ENCODE measurements at regions not wholly inside any gene's neighbourhood (a gene's known extent, or its start where the extent isn't known, plus 50 kb on each side); places are given as distances from the start of the nearest gene placed in this dataset.

DNA sequence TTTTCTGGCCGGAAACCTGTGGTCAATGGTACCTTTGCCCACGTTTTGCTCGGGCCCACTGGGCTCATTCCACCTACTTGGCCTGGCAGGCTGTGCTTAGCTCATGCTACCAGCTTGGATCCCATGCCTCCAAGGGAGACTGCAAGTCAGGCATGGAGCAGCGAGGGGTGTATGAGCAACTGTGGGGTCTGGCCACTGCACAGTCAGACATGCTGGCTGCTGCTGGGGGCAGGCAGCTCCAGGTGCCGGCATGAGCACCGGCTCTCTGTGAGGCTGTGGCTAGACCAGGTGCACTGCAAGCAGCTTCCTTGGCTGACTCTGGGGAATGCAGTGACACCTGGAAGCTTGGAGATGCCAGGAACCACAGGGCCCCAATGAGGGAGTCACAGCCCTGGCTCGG, 161.1 kb upstream of the DUSP10 start:
- intact Hi-C loops (cut with DNase I): no loop called here
- DNase-seq (ENCODE audit: low spot score) (no peak), ATAC-seq (no peak)

DNA sequence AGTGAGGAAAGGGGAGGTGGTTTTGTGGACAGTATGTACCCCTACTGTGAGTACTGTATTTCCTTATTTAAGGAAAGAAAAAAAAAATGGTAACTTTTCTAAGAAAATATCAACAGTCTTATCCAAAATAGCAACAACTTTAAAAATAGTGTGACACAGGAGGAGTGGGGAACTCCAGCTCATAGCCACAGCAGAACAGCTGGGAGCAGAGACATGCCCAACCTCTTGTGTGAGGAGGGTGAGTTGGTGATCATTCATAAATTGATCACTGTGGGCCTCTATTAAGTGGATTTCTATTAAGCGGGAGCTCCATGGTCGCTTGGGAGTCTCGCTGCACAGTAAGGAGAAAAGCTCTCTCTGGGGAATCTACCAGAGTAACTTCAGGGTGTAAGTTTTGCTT, 158.8 kb upstream of the DUSP10 start:
- ATAC-seq: no peak
- intact Hi-C loops (cut with DNase I): no loop called here
- no peak for DNase-seq (ENCODE audit: low spot score)

DNA sequence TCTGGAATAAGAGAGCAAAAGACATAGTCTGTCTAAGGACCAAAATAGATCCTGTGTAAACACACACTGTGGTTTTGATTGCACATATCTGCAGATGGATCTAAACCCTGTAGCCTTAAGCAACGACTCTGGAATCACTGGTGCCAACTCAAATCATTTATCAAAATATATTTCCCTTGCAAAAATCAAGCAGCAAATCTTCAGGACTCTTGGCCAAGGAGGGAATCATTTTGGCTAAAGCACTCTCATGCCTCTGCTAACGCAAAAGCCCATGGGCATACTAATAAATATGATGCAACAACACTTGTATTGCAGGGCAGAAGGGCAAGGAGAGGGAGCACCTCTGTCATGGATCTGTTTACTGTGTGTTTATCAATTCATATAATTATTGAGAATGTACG, 155.4 kb upstream of the DUSP10 start:
- ATAC-seq (peak; percentile 87), DNase-seq (ENCODE audit: low spot score) (no peak)
- intact Hi-C loops (cut with DNase I): no loop called here

DNA sequence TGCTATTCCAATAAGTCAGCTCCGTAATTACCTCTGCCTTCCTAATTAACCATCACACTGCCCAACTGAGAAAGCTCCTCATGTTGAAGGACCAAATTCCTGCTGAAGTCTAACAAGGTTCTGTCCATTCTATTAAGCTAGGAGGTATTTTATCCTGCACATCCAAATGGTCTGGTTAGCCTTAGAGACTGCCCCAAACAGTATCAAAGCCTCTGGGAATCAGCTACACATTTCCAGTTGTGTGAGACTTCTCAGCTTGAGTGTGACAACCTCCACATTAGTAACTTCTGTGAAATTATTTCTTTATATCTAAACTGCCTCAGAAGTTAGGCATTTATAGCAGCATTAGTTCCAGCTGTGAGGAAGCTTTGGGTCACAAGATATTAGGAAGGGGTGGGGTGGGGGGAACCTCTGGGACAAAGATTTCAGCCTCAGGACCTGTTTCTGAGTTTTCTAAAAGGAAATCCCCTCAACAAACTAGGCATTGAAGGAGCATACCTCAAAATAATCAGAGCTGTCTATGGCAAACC, 150.5 kb upstream of the DUSP10 start:
- intact Hi-C loops (cut with DNase I): no loop called here
- no peak for DNase-seq (ENCODE audit: low spot score)
- ATAC-seq: no peak

DNA sequence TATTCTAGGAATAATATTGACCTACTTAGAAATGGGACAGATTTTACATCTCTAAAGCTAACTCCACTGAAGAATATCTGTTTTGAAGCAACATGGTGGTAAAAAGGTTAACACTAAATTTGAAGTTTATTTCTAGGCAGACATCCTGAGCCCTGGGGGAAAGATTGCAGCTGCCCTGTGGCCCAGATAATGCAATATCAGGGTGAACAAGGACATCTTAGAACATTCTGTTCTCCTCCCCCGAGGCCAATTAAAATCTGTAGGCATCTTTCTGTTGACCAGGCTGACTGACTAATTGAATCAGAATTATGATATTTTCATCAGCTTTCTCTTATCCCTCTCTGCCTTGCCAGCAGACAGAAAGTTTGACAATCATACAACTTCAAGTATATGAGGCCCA, 149.8 kb upstream of the DUSP10 start:
- DNase-seq (ENCODE audit: low spot score) (no peak), ATAC-seq (peak; percentile 80)
- intact Hi-C loops (cut with DNase I): no loop called here

DNA sequence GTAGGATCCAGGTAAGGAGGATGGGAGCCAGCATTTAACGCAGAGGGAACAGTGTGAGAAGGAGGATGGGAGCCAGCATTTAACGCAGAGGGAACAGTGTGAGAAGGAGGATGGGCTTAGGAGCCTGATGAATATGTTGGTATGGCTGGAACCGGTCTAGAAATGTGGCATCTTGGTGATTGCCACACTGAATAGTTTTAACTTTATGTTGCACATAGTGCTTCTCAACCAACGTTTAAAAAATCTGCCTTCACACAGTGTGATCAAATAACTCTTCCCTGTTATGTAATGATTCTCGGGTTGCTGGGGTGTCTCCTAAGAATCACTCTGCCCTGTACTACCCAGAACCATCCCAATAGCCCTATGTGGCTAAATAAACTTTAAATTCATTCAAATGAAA, 146.9 kb upstream of the DUSP10 start:
- DNase-seq (ENCODE audit: low spot score) (no peak), ATAC-seq (no peak)
- intact Hi-C loops (cut with DNase I): no loop called here

DNA sequence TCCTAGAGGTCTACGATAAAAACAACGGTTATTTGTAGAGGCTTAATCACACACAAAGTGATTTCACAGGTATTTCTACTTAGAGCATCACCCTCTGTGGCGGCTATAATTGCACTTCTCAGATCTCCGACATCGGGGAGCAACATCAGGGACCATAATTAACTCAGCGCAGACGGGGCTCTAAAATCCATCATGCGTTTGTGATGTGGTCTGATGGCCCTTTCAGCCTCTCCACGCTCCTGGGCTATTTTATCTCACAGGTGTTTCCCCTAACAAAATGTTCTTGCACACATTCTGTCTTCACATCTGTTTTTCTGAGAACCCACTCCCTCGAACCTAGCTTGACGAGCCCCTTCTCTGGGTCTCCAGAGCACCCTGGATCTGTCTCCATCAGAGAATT, 146.3 kb upstream of the DUSP10 start:
- no peak for ATAC-seq
- intact Hi-C loops (cut with DNase I): no loop called here
- DNase-seq (ENCODE audit: low spot score): no peak

DNA sequence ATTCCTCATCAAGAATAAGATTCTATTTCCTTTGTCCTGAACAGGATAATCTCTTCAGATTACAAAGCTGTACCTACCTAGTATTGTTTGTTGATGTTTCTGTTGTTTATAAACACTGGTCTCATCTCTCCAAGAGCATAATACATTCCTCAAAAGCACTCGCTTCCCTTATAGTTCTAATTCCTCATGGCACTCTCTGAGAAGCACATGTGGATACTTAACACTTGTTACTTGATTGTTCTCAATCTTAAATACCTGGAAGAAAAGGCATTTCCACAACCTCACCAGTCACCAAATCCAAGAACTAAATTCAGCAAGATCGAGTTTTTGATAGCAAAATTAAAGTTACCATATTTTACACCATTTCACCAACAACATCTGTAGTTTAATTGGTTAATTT, 145.9 kb upstream of the DUSP10 start:
- no peak for DNase-seq (ENCODE audit: low spot score)
- intact Hi-C loops (cut with DNase I): no loop called here
- ATAC-seq: no peak

DNA sequence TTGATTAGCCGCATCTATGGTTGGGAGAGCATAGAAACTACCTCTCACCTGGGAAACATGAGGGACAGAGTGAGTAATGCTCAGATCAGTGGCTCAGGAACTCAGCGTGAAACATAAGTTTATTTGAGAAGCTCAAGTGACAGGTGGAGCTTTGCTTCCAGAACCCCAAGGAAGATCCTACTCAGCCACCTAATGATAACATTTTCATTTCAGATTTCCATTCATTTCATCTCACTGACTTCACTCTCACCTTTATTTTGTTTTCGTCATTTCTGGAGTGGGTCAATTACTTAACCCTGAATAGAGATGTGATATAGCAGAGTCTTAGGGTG, 145.5 kb upstream of the DUSP10 start:
- intact Hi-C loops (cut with DNase I): no loop called here
- ATAC-seq: no peak

DNA sequence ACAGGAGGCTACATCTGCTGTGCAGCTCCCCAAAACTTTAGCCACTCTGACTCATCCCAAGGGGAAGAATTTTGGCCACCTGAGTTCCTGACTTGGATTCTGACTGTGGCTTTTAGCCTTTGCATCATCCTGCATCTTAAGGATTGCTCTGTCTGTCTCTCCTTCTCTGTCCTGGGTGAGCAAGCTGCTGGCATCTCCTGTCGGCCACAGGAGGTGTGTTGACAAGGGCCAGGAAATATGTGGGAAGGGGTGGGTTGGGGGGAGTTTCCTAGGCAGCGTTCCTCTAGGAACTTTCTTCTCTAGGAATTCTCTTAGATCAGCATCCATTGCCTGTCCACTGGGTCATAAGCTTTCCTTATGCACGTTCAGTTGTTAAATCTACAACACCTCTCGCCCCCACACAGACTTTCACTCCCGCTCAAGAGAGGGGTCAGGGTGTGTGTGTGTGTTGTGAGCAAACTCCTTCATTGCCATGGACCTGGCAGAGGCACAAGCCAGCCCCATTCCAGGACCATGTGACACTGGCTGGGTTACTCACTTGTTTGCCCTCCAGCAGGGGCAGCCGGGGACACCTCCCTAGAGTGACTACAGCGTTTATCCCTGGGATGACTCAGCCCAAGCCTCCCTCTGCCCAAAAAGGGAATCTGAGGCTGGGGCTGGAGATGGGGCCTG, 145.0 kb upstream of the DUSP10 start:
- no peak for DNase-seq (ENCODE audit: low spot score)
- intact Hi-C loops (cut with DNase I): no loop called here
- peak; percentile 85 for ATAC-seq

More for the DNA sequence above, 145.5 kb upstream of the DUSP10 start:
- no peak for DNase-seq (ENCODE audit: low spot score)

DNA sequence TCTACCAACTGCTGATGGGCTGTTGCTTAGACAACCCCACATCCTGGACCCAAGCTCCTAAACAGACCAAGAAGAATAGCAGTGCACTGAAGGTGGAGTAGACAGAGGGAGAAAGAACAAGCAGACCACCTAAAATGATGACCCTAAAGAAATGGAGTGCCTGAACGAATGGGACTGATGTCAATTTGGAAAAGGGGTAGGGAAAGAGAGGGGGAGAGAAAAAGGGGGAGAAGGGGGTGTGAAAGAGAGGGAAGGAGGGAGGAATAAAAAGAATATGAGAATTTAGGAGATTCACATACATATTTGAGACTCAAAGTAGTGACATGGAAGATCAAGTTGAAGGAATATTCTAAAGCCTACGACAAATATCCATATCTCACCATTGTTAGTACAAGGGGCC, 144.4 kb upstream of the DUSP10 start:
- DNase-seq (ENCODE audit: low spot score): no peak
- intact Hi-C loops (cut with DNase I): no loop called here
- no peak for ATAC-seq

DNA sequence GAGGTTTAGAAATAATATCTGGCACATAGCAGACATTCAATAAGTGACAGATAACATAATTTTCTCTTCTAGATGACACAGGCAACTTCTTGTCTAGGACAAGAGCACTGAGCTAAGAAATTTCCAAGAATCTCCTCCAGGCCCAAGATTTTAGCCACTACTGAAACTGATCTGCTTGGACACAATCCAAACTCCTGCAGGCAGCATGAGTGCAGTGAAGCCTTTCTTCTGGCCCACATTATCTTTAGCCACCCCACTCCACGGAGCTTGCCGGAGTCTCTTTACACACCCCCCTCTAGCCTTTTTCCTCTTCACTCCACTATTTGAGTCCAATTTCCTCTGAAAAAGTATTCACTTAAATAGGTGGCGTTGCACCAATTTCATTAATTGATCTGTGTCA, 142.9 kb upstream of the DUSP10 start:
- intact Hi-C loops (cut with DNase I): no loop called here
- no peak for DNase-seq (ENCODE audit: low spot score)

DNA sequence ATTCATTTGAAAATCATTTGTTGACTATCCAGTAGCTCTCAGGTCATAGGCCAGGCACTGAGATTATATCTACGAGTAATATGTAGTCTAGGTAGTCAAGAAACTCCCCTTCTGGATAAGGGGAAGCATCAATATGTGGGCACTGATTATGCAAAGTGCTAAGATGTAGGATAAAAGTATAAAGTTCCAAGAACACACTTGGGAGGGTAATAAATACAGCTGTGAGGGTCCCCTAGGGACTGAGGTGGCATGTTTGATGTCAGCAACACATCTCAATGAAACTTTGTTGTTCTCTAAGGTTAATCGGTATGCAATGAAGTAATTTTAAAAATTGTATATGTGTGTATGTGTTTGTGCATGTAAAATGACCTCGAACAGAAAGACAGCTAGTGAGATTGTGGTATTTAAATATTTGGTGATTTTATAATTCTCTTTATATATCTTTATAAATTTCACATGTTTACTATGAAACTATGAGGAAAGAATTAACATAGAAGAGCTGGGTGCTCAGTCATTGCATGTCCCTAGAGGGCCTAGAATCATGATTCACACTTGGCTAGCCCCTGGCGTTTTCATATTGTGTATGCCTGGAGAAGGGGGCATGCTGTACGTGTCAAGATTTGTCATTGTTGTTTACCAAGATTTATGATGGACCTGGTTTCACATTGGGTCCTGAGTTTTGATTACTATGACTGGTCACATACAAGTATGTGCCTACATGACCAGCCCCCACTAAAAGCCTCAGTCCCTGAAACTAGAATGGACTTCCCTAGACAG, 140.1 kb upstream of the DUSP10 start:
- no peak for ATAC-seq
- intact Hi-C loops (cut with DNase I): no loop called here
- DNase-seq (ENCODE audit: low spot score): no peak

More for the DNA sequence above, 142.9 kb upstream of the DUSP10 start:
- ATAC-seq: no peak

DNA sequence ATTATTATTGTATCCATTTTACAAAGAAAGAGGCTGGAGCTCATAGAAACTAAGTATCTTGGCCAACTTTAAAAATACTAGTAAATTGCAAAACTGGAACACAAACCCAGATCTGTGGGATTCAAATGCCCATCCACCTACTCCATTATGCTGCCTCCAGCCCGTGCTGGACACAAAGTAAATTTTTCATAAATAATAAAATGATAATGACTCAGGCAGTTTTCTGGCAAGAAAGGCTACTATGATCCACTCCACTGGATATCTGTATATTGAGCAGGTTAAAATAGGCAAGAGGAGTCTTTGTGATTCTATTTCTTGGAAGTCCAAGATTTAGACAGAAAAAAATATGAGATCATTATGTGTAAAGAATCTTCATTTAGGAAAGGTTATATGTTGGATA, 138.3 kb upstream of the DUSP10 start:
- ATAC-seq (no peak), DNase-seq (ENCODE audit: low spot score) (no peak)
- intact Hi-C loops (cut with DNase I): no loop called here

DNA sequence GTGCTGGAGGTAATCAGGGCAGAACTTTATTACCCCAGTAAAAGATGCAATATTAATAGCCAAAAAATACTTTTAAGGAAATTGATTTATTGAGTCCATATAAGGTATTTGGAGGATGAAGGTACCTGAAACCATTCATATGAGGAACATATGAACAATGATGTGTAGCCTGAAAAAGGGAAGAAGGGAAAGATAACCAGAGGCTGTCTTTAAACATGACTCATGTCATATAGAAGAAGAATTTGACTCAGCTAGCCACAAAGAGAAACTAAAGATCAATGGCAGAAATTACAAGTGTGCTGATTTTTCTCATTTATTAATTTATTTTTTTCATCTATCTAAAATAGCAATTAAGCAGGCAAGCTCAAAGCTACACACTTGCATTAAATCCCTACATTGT, 136.2 kb upstream of the DUSP10 start:
- ATAC-seq (no peak), DNase-seq (ENCODE audit: low spot score) (no peak)
- intact Hi-C loops (cut with DNase I): no loop called here

DNA sequence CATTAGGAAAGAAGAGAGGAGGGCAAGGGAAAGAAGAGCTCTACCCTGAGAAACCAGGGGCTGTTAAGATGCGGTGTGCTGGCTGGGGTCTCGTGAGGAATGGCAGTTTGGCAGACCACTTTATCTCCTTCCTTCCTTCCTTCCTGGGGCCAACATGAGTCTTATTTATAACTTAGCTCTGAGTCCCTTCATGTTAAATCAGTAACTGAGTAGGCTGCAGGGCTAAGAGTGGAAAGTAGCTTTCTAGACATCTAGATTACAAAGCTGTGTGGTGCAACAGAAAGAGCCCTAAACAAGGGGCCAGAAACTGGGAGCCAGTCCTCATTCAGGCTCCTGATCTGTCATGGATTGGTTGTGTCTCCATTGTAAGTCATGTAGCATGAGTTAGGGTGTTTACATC, 135.4 kb upstream of the DUSP10 start:
- no peak for DNase-seq (ENCODE audit: low spot score)
- ATAC-seq: no peak
- intact Hi-C loops (cut with DNase I): no loop called here

DNA sequence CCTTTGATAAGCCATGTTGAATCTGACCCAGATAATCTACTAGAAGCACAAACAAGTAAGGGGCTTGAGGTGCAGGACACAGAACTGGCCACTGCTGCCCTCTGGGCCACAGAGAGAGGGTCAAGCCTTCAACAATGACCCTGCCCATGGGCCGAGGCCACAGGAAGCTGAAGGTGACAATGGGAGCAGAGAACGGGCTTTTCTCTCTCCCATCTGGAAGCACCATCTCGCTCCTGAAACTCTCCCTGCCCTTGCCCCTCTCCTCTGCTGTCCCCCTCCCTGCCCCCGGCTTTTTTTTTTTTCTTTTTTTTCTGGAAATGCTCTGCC, 133.1 kb upstream of the DUSP10 start:
- DNase-seq (ENCODE audit: low spot score): no peak
- no peak for ATAC-seq
- intact Hi-C loops (cut with DNase I): no loop called here

DNA sequence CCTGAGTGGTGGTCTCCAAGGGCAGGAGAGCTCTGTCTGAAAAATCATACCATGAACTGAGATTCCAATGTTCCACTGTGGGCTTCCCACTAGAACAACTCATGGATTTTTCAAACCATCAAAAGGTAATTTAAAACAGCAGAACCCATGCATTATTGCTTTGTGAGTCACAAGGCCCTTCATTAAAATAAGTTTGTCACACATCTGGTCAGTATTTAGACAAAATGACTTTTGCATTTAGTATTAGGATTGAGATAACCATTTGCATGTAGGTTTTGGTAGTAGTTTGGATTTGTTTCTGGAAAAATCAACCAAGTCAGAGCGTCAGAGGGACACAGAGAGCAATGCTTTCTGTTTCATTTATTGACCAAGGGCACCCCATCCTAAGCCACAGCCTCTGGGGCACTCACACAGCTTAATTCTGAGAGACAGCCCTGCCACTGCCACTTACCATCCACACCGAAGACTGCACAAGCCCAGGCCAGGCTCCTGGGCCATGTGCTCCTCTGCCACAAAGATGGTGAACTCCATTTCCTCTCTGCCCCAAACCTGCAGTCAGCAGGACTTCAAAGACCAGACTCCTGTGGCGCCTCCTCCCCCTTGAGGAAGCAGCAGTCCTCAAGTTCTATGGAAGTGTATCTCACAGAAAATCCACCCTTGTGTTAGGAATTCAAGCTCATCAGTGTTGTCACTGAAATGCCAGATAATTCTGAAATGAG, 132.6 kb upstream of the DUSP10 start:
- DNase-seq (ENCODE audit: low spot score) (no peak), ATAC-seq (no peak)
- intact Hi-C loops (cut with DNase I): no loop called here

DNA sequence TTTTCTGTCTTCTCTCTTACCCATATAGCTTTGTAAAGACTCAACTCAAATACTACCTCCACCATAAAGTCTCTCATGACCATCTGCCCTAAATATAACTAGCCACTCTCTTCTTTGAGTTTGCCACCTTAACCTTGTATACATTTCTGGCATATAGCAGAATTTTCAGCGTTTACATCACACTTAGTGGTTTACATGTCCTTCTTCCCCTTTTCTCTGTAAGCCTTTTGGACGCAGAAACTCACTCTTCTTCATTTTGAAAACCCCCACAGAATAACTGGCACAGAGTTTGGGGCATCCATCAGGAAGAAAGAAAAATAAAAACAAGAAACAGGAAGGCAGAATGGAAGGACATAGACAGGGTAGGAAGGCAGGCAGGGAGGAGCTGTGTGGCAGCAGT, 131.8 kb upstream of the DUSP10 start:
- DNase-seq (ENCODE audit: low spot score): no peak
- no peak for ATAC-seq
- intact Hi-C loops (cut with DNase I): no loop called here

DNA sequence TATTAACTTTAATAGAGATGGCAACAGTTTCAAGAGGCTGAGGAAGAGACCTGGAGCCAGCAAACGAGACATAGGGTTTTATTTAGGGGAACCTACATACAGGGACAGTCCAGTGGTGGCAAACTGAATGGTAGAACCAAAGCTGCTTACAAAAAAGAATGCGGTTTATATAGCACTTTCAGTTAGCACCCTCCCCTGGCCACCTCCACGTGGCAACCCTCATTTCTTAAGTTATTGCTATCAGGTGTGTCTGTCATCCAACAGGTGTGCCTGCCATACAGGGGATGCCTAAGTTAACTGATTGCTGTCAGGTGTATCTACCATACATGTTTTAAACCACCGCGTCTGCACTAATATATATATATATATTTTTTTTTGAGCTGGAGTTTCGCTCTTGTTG, 129.2 kb upstream of the DUSP10 start:
- intact Hi-C loops (cut with DNase I): no loop called here
- no peak for DNase-seq (ENCODE audit: low spot score)

More for the DNA sequence above, 129.2 kb upstream of the DUSP10 start:
- no peak for ATAC-seq

Measured in sciatic nerve (tissue), 2 donors.